Fibroblast of lung (primary cell): ENCODE measurements at regions not wholly inside any gene's neighbourhood (a gene's known extent, or its start where the extent isn't known, plus 50 kb on each side); places are given as distances from the start of the nearest gene placed in this dataset.

Source experiments
- DNase-seq, 2 donors: peaks; one replicate each; pipeline versions ENCODE4 v3.0.0 to v3.0.0-alpha.2; 2010; ENCODE audit warnings: low read depth in 2 of 2
- H2AFZ ChIP-seq: 2 replicates; pipeline ENCODE4 v1.5.1; 2012; ENCODE audit warnings: low read length, control low read depth, inconsistent platforms
- H3K27ac ChIP-seq: 2 replicates; pipeline ENCODE4 v1.5.1; 2011; ENCODE audit warnings: low read length, control low read depth; ENCODE audit not compliant: insufficient read depth
- H3K27me3 ChIP-seq: 2 replicates; pipeline ENCODE4 v1.5.1; 2011; ENCODE audit warnings: mild to moderate bottlenecking, low read length; ENCODE audit not compliant: control insufficient read depth, insufficient read depth
- H3K36me3 ChIP-seq: 2 replicates; pipeline ENCODE4 v1.5.1; 2011; ENCODE audit warnings: low read length; ENCODE audit not compliant: control insufficient read depth, insufficient read depth
- H3K4me1 ChIP-seq: 2 replicates; pipeline ENCODE4 v1.5.1; 2011; ENCODE audit warnings: low read length; ENCODE audit not compliant: control insufficient read depth, insufficient read depth; ENCODE audit errors: extremely low read depth
- H3K4me2 ChIP-seq: 2 replicates; pipeline ENCODE4 v1.5.1; 2011; ENCODE audit warnings: low read length, control low read depth; ENCODE audit not compliant: insufficient read depth; ENCODE audit errors: extremely low read depth
- H3K4me3 ChIP-seq, 4 experiments: fragments of 200-600 bp in 1 of 4; sonication (generic) in 1 of 4; replicated peaks in 1 of 4; 2 replicates each; pipeline ENCODE4 v1.5.1; 2011 to 2016; ENCODE audit warnings: low read length in 4 of 4, low read depth in 3 of 4, mild to moderate bottlenecking in 3 of 4, control low read depth in 2 of 4, inconsistent platforms in 1 of 4, mixed read lengths in 1 of 4; ENCODE audit not compliant: insufficient read depth in 1 of 4; ENCODE audit errors: control extremely low read depth in 1 of 4
- H3K79me2 ChIP-seq: 2 replicates; pipeline ENCODE4 v1.5.1; 2012; ENCODE audit warnings: mild to moderate bottlenecking, low read length, inconsistent platforms; ENCODE audit not compliant: control insufficient read depth, insufficient read depth
- H3K9ac ChIP-seq: 2 replicates; pipeline ENCODE4 v1.5.1; 2011; ENCODE audit warnings: mild to moderate bottlenecking, low read length, control low read depth; ENCODE audit not compliant: insufficient read depth
- H3K9me3 ChIP-seq: 2 replicates; pipeline ENCODE4 v1.5.1; 2012; ENCODE audit warnings: low read depth, low read length; ENCODE audit not compliant: control insufficient read depth, insufficient read depth
- H4K20me1 ChIP-seq: 2 replicates; pipeline ENCODE4 v1.5.1; 2011; ENCODE audit warnings: low read length; ENCODE audit not compliant: control insufficient read depth, insufficient read depth; ENCODE audit errors: extremely low read depth
- CTCF ChIP-seq, 2 donors: IDR thresholded peaks in 1 of 2; conservative IDR thresholded peaks in 1 of 2; 1 replicate in 1 of 2; 2 replicates in 1 of 2; pipeline ENCODE4 v1.5.1; 2011 to 2012; ENCODE audit warnings: low read length in 2 of 2, control low read depth in 1 of 2, inconsistent platforms in 1 of 2, low read depth in 1 of 2, mild to moderate bottlenecking in 1 of 2
- EZH2 ChIP-seq: IDR thresholded peaks from 2 replicates; pipeline ENCODE4 v1.5.1; 2012; ENCODE audit warnings: low read length, control low read depth, mild to moderate bottlenecking; ENCODE audit errors: missing control alignments

- no peak for TF ChIP-seq CTCF (conservative IDR thresholded peaks at IDR 0.05 in 1 of 2, IDR thresholded peaks at IDR 0.05 in 1 of 2; ENCODE audit: low read depth in 1 of 2, low read length in 2 of 2)
- Histone ChIP-seq H3K4me2 (no peak overlapping the region), H3K9ac (no peak overlapping the region), H3K9me3 (no peaks in the 10 kb centered on the region), H3K27ac (no peak overlapping the region), H3K4me3 (no peak overlapping the region), H3K27me3 (no peaks in the 10 kb centered on the region), H3K79me2 (no peaks in the 10 kb centered on the region), H4K20me1 (no peaks in the 10 kb centered on the region), H3K4me1 (no peaks in the 10 kb centered on the region), H3K36me3 (no peaks in the 10 kb centered on the region), H2AFZ (no peak overlapping the region)
- DNase-seq, result no peak
Measured at GRCh38 chr1:72481420-72481970, 199.2 kb upstream of the NEGR1 start.

- H2AFZ ChIP-seq, result no peak overlapping the region
- H3K36me3 ChIP-seq, result no peaks in the 10 kb centered on the region
- no peaks in the 10 kb centered on the region for H3K4me1 ChIP-seq
- no peak overlapping the region for H3K9ac ChIP-seq
- H4K20me1 ChIP-seq, result no peaks in the 10 kb centered on the region
- no peaks in the 10 kb centered on the region for H3K27me3 ChIP-seq
- no peaks in the 10 kb centered on the region for H3K9me3 ChIP-seq
- TF ChIP-seq CTCF (conservative IDR thresholded peaks at IDR 0.05 in 1 of 2, IDR thresholded peaks at IDR 0.05 in 1 of 2; ENCODE audit: low read depth in 1 of 2, low read length in 2 of 2) (no peak), EZH2 (no peak)
- no peak overlapping the region for H3K27ac ChIP-seq
- H3K4me2 ChIP-seq, result no peak overlapping the region
- H3K79me2 ChIP-seq, result no peaks in the 10 kb centered on the region
- DNase-seq, result no peak
- H3K4me3 ChIP-seq, result no peak overlapping the region
Measured at GRCh38 chr1:72466376-72466775, 184.0 kb upstream of the NEGR1 start.

- Histone ChIP-seq H3K27ac (no peak overlapping the region), H3K4me3 (no peak overlapping the region), H3K9me3 (no peaks in the 10 kb centered on the region)
Measured at GRCh38 chr1:72462186-72462905, 180.0 kb upstream of the NEGR1 start.

More at GRCh38 chr1:72462186-72462905, 180.0 kb upstream of the NEGR1 start:
- Histone ChIP-seq H4K20me1 (no peaks in the 10 kb centered on the region), H3K79me2 (no peaks in the 10 kb centered on the region), H3K27me3 (no peaks in the 10 kb centered on the region), H3K9ac (no peak overlapping the region), H2AFZ (no peak overlapping the region), H3K4me2 (no peak overlapping the region), H3K4me1 (no peaks in the 10 kb centered on the region), H3K36me3 (no peaks in the 10 kb centered on the region)
- no peak for TF ChIP-seq CTCF (conservative IDR thresholded peaks at IDR 0.05 in 1 of 2, IDR thresholded peaks at IDR 0.05 in 1 of 2; ENCODE audit: low read depth in 1 of 2, low read length in 2 of 2)
- no peak for TF ChIP-seq EZH2
- peak in 1 of 2 donors; percentile 55 for DNase-seq
